ENCODE measurements at regions not wholly inside any gene's neighbourhood (a gene's known extent, or its start where the extent isn't known, plus 50 kb on each side); places are given as distances from the start of the nearest gene placed in this dataset.

- TF ChIP-seq EZH2 (IDR thresholded peaks at IDR 0.05; ENCODE audit: insufficient read depth, poor library complexity, severe bottlenecking), result no peak
- TF ChIP-seq EZH2phosphoT487 (IDR thresholded peaks at IDR 0.05; ENCODE audit: insufficient read depth, low read depth), result no peak
Observed at GRCh38 chr2:5495586-5495985, 196.6 kb upstream of the SOX11 start.

Data from GM23248 (cell line).